DND-41 (cell line): ENCODE measurements at regions not wholly inside any gene's neighbourhood (a gene's known extent, or its start where the extent isn't known, plus 50 kb on each side); places are given as distances from the start of the nearest gene placed in this dataset.

Experiments
- EZH2 ChIP-seq: IDR thresholded peaks from 3 replicates; pipeline ENCODE4 v1.6.1; 2012; ENCODE audit warnings: borderline replicate concordance, low read depth, mild to moderate bottlenecking, moderate library complexity, low read length, inconsistent platforms; ENCODE audit not compliant: severe bottlenecking
- TF ChIP-seq, protein P1 (sequence below): IDR thresholded peaks from 2 replicates; pipeline ENCODE4 v1.5.1; 2012; ENCODE audit warnings: borderline replicate concordance, low read length, moderate library complexity, mild to moderate bottlenecking; ENCODE audit not compliant: poor library complexity, severe bottlenecking; ENCODE audit errors: extremely low read depth

DNA sequence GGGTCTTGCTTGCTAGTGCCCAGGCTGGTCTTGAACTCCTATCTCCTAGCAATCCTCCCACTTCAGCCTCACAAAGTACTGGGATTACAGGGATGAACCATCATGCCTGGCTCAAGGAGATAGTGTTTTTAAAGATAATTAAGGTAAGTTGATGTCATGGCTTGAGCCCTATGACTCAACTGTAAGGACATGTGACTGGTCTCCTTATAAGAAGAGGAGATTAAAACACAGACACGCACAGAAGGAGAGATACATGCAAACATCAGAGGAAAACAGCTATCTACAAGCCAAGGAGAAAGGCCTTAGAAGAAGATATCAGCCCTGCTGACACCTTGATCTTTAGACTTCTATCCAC is 220.4 kb upstream of the GADL1 start:
- TF ChIP-seq, protein P1, sequence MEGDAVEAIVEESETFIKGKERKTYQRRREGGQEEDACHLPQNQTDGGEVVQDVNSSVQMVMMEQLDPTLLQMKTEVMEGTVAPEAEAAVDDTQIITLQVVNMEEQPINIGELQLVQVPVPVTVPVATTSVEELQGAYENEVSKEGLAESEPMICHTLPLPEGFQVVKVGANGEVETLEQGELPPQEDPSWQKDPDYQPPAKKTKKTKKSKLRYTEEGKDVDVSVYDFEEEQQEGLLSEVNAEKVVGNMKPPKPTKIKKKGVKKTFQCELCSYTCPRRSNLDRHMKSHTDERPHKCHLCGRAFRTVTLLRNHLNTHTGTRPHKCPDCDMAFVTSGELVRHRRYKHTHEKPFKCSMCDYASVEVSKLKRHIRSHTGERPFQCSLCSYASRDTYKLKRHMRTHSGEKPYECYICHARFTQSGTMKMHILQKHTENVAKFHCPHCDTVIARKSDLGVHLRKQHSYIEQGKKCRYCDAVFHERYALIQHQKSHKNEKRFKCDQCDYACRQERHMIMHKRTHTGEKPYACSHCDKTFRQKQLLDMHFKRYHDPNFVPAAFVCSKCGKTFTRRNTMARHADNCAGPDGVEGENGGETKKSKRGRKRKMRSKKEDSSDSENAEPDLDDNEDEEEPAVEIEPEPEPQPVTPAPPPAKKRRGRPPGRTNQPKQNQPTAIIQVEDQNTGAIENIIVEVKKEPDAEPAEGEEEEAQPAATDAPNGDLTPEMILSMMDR, result no peak
- TF ChIP-seq EZH2, result no peak
